ENCODE measurements at regions not wholly inside any gene's neighbourhood (a gene's known extent, or its start where the extent isn't known, plus 50 kb on each side); places are given as distances from the start of the nearest gene placed in this dataset.

GRCh38 chr6:12585497-12585958 lies 131.0 kb upstream of the PHACTR1 start:
- no peak for DNase-seq (ENCODE audit: low spot score)

GRCh38 chr6:12586721-12587480 lies 129.7 kb upstream of the PHACTR1 start:
- DNase-seq (ENCODE audit: low spot score) = no peak

- no peak for DNase-seq (ENCODE audit: low spot score)
Measured at GRCh38 chr6:12590901-12591300, 125.7 kb upstream of the PHACTR1 start.

- DNase-seq (ENCODE audit: low spot score) = no peak
Measured at GRCh38 chr6:12592634-12593033, 123.9 kb upstream of the PHACTR1 start.

- DNase-seq (ENCODE audit: low spot score) = no peak
Measured at GRCh38 chr6:12593771-12594529, 122.6 kb upstream of the PHACTR1 start.

- DNase-seq (ENCODE audit: low spot score) = no peak
Measured at GRCh38 chr6:12594530-12594893, 122.1 kb upstream of the PHACTR1 start.

- no peak for DNase-seq (ENCODE audit: low spot score)
Measured at GRCh38 chr6:12595161-12595811, 121.3 kb upstream of the PHACTR1 start.

- DNase-seq (ENCODE audit: low spot score) = no peak
Measured at GRCh38 chr6:12596731-12597130, 119.8 kb upstream of the PHACTR1 start.

GRCh38 chr6:12598919-12599318 lies 117.6 kb upstream of the PHACTR1 start:
- DNase-seq (ENCODE audit: low spot score) = no peak

GRCh38 chr6:12601881-12602280 lies 114.7 kb upstream of the PHACTR1 start:
- DNase-seq (ENCODE audit: low spot score) = no peak

- DNase-seq (ENCODE audit: low spot score) = no peak
Measured at GRCh38 chr6:12602342-12602741, 114.2 kb upstream of the PHACTR1 start.

- no peak for DNase-seq (ENCODE audit: low spot score)
Measured at GRCh38 chr6:12602951-12603672, 113.5 kb upstream of the PHACTR1 start.

GRCh38 chr6:12603673-12604049 lies 112.9 kb upstream of the PHACTR1 start:
- no peak for DNase-seq (ENCODE audit: low spot score)

- DNase-seq (ENCODE audit: low spot score) = peak; percentile 56
Measured at GRCh38 chr6:12605888-12606345, 110.7 kb upstream of the PHACTR1 start.

GRCh38 chr6:12606616-12607015 lies 110.0 kb upstream of the PHACTR1 start:
- no peak for DNase-seq (ENCODE audit: low spot score)

- DNase-seq (ENCODE audit: low spot score) = no peak
Measured at GRCh38 chr6:12608016-12608860, 108.3 kb upstream of the PHACTR1 start.

GRCh38 chr6:12608874-12609273 lies 107.7 kb upstream of the PHACTR1 start:
- no peak for DNase-seq (ENCODE audit: low spot score)

- DNase-seq (ENCODE audit: low spot score) = no peak
Measured at GRCh38 chr6:12609751-12610150, 106.8 kb upstream of the PHACTR1 start.

- no peak for DNase-seq (ENCODE audit: low spot score)
Measured at GRCh38 chr6:12610862-12611261, 105.7 kb upstream of the PHACTR1 start.

- DNase-seq (ENCODE audit: low spot score) = no peak
Measured at GRCh38 chr6:12613811-12614210, 102.8 kb upstream of the PHACTR1 start.

GRCh38 chr6:12614456-12614855 lies 102.1 kb upstream of the PHACTR1 start:
- DNase-seq (ENCODE audit: low spot score) = no peak

Measured in ecto neural progenitor cell (in vitro differentiated cells).